ENCODE measurements at regions not wholly inside any gene's neighbourhood (a gene's known extent, or its start where the extent isn't known, plus 50 kb on each side); places are given as distances from the start of the nearest gene placed in this dataset.

DNA sequence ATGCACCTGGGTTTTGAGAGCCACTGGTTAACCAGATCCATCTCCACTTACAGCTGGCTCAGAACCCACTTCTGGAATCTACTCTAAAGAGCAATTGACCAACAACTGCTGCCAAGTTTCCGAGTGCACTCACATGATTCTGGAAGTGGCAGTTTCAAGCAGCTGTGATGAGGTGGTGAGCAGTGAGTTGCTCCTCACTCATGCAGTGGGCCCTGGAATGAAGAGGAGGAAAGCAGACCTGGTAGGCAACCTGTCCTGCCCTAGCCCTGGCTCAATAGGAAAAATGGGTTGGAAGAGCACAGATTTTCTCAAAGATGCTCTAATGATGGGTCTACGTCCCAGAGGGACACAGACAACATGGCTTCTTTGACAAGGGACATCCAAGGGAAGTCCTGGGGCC is 70.7 kb upstream of the NPY start:
- no peaks in the 10 kb centered on the region for H3K36me3 ChIP-seq
- intact Hi-C loops (cut with DNase I), result no loop called here
- H3K27me3 ChIP-seq, result no peaks in the 10 kb centered on the region
- no peaks in the 10 kb centered on the region for H3K9me3 ChIP-seq
- H3K4me1 ChIP-seq, result no peaks in the 10 kb centered on the region
- no peak for DNase-seq (ENCODE audit: extremely low spot score in 2 of 2)
- no peak for TF ChIP-seq POLR2A (IDR thresholded peaks at IDR 0.05)
- no peak for TF ChIP-seq POLR2AphosphoS5 (IDR thresholded peaks at IDR 0.05; ENCODE audit: insufficient read depth in 1 of 2, low read depth in 1 of 2)
- H3K27ac ChIP-seq, result no peak overlapping the region
- no peak overlapping the region for H3K4me3 ChIP-seq

GRCh38 chr7:24214670-24215069 is 69.3 kb upstream of the NPY start:
- Histone ChIP-seq H3K27me3 (no peaks in the 10 kb centered on the region), H3K4me3 (no peak overlapping the region), H3K27ac (no peak overlapping the region), H3K4me1 (no peaks in the 10 kb centered on the region), H3K9me3 (no peaks in the 10 kb centered on the region), H3K36me3 (no peaks in the 10 kb centered on the region)
- no peak for DNase-seq (ENCODE audit: extremely low spot score in 2 of 2)
- TF ChIP-seq POLR2AphosphoS5 (IDR thresholded peaks at IDR 0.05; ENCODE audit: insufficient read depth in 1 of 2, low read depth in 1 of 2) (no peak), CTCF (IDR thresholded peaks at IDR 0.05) (no peak), POLR2A (IDR thresholded peaks at IDR 0.05) (no peak)
- intact Hi-C loops (cut with DNase I), result no loop called here

- no peak overlapping the region for H3K4me3 ChIP-seq
- no peak for DNase-seq (ENCODE audit: extremely low spot score in 2 of 2)
- H3K27ac ChIP-seq, result no peak overlapping the region
- intact Hi-C loops (cut with DNase I), result no loop called here
- TF ChIP-seq CTCF (IDR thresholded peaks at IDR 0.05) (no peak), POLR2A (IDR thresholded peaks at IDR 0.05) (no peak), POLR2AphosphoS5 (IDR thresholded peaks at IDR 0.05; ENCODE audit: insufficient read depth in 1 of 2, low read depth in 1 of 2) (no peak)
- H3K27me3 ChIP-seq, result no peaks in the 10 kb centered on the region
- no peaks in the 10 kb centered on the region for H3K9me3 ChIP-seq
- no peaks in the 10 kb centered on the region for H3K36me3 ChIP-seq
- no peaks in the 10 kb centered on the region for H3K4me1 ChIP-seq
Measured at GRCh38 chr7:24216576-24217125, 67.3 kb upstream of the NPY start.

GRCh38 chr7:24221500-24221899 is 62.5 kb upstream of the NPY start:
- no peaks in the 10 kb centered on the region for H3K9me3 ChIP-seq
- H3K27me3 ChIP-seq, result no peaks in the 10 kb centered on the region
- no peaks in the 10 kb centered on the region for H3K4me1 ChIP-seq
- no peak overlapping the region for H3K4me3 ChIP-seq
- intact Hi-C loops (cut with DNase I), result no loop called here
- TF ChIP-seq CTCF (IDR thresholded peaks at IDR 0.05), result no peak
- no peak for TF ChIP-seq POLR2AphosphoS5 (IDR thresholded peaks at IDR 0.05; ENCODE audit: insufficient read depth in 1 of 2, low read depth in 1 of 2)
- no peak for TF ChIP-seq POLR2A (IDR thresholded peaks at IDR 0.05)
- H3K27ac ChIP-seq, result no peak overlapping the region
- DNase-seq (ENCODE audit: extremely low spot score in 2 of 2), result no peak
- H3K36me3 ChIP-seq, result no peaks in the 10 kb centered on the region

- no peak for DNase-seq (ENCODE audit: extremely low spot score in 2 of 2)
- TF ChIP-seq CTCF (IDR thresholded peaks at IDR 0.05), result no peak
- no peak for TF ChIP-seq POLR2A (IDR thresholded peaks at IDR 0.05)
- TF ChIP-seq POLR2AphosphoS5 (IDR thresholded peaks at IDR 0.05; ENCODE audit: insufficient read depth in 1 of 2, low read depth in 1 of 2), result no peak
- no peak overlapping the region for H3K27ac ChIP-seq
- no peaks in the 10 kb centered on the region for H3K4me1 ChIP-seq
- no peaks in the 10 kb centered on the region for H3K9me3 ChIP-seq
- intact Hi-C loops (cut with DNase I), result no loop called here
- H3K36me3 ChIP-seq, result no peaks in the 10 kb centered on the region
- H3K27me3 ChIP-seq, result no peaks in the 10 kb centered on the region
- no peak overlapping the region for H3K4me3 ChIP-seq
Measured at GRCh38 chr7:24227068-24227467, 56.9 kb upstream of the NPY start.
